ENCODE measurements at regions not wholly inside any gene's neighbourhood (a gene's known extent, or its start where the extent isn't known, plus 50 kb on each side); places are given as distances from the start of the nearest gene placed in this dataset.

GRCh38 chr2:122100756-122101155 lies 345.3 kb downstream of the TSN start:
- TF ChIP-seq POLR2AphosphoS5 (IDR thresholded peaks at IDR 0.05; ENCODE audit: low read depth, low read length), result no peak
- no peak for TF ChIP-seq SIN3A (IDR thresholded peaks at IDR 0.05; ENCODE audit: borderline replicate concordance, insufficient read depth, low read length)
- TF ChIP-seq REST (IDR thresholded peaks at IDR 0.05; ENCODE audit: insufficient read depth in 1 of 2, low read depth in 2 of 2, low read length in 2 of 2), result no peak
- TF ChIP-seq TAF1 (IDR thresholded peaks at IDR 0.05; ENCODE audit: borderline replicate concordance, insufficient read depth, low read length), result no peak

Measured in PFSK-1 (cell line).